HepG2 (cell line): ENCODE measurements at regions not wholly inside any gene's neighbourhood (a gene's known extent, or its start where the extent isn't known, plus 50 kb on each side); places are given as distances from the start of the nearest gene placed in this dataset.

Source experiments
- ATAC-seq: fragments of 200-7000 bp; cut with Tn5 transposase; 3 replicates; pipeline ENCODE4 v1.9.1; 2020; ENCODE audit warnings: mild to moderate bottlenecking, moderate library complexity
- BruUV-seq: library from RNA; stranded (reverse); fragments of 400-500 nt; replicated peaks from 2 replicates; lab custom pipeline; 2021; lab: Mats Ljungman, UMichigan
- CTCF ChIA-PET: fragments of 300-600 bp; formaldehyde crosslinking; extraction: SDS; loops from one replicate; lab custom pipeline; 2021; ENCODE audit warnings: low total read pairs, inconsistent platforms, low intra/inter-chr PET ratio; lab: Yijun Ruan, JAX
- POLR2A ChIA-PET: fragments of 350-600 bp; sonication (Branson Sonifier 250); formaldehyde crosslinking; loops from one replicate; lab custom pipeline; 2020; ENCODE audit warnings: antibody characterized with exemption, inconsistent platforms; lab: Yijun Ruan, JAX
- DNase-seq: peaks from one replicate; pipeline ENCODE4 v3.0.0-alpha.2; 2015; ENCODE audit warnings: low spot score
- FAIRE-seq: peaks from 3 replicates; lab custom pipeline; 2011; peaks lifted over from hg19 to GRCh38; lab: Jason Lieb, UNC
- H2AFZ ChIP-seq: one replicate; pipeline ENCODE4 v1.6.1; 2011; ENCODE audit warnings: low read length, inconsistent platforms
- H3K27ac ChIP-seq: fragments of 300-600 bp; 3 replicates; pipeline ENCODE4 v1.8.0; 2011; ENCODE audit warnings: mixed run types, mild to moderate bottlenecking, mixed read lengths, low read length, inconsistent platforms; ENCODE audit not compliant: insufficient read depth; ENCODE audit errors: extremely low read length
- H3K27me3 ChIP-seq, 2 experiments: fragments of 200-600 bp in 1 of 2; 2 replicates in 1 of 2; 3 replicates in 1 of 2; pipeline versions ENCODE4 v1.6.0 to v1.8.0; 2011; ENCODE audit warnings: low read length in 2 of 2, mild to moderate bottlenecking in 2 of 2, moderate library complexity in 2 of 2, inconsistent platforms in 1 of 2; ENCODE audit not compliant: insufficient read depth in 2 of 2, control insufficient read depth in 1 of 2
- H3K36me3 ChIP-seq, 2 experiments: fragments of 200-600 bp in 1 of 2; replicated peaks in 1 of 2; 2 replicates in 1 of 2; 3 replicates in 1 of 2; pipeline versions ENCODE4 v1.5.1 to v1.8.0; 2011; ENCODE audit warnings: low read length in 2 of 2, inconsistent platforms in 1 of 2; ENCODE audit not compliant: insufficient read depth in 2 of 2, control insufficient read depth in 1 of 2
- H3K4me1 ChIP-seq: 2 replicates; pipeline ENCODE4 v1.5.1; 2012; ENCODE audit warnings: low read length, inconsistent platforms; ENCODE audit not compliant: insufficient read depth
- H3K4me2 ChIP-seq: 2 replicates; pipeline ENCODE4 v1.6.0; 2011; ENCODE audit warnings: low read depth, low read length, inconsistent platforms
- H3K4me3 ChIP-seq, 3 experiments: fragments of 200-600 bp in 1 of 3; sonication (generic), shearing (Covaris generic) in 1 of 3; replicated peaks in 1 of 3; 2 replicates each; pipeline ENCODE4 v1.5.1; 2011 to 2016; ENCODE audit warnings: low read length in 3 of 3, inconsistent platforms in 2 of 3, low read depth in 2 of 3, mild to moderate bottlenecking in 2 of 3, control low read depth in 1 of 3, mixed read lengths in 1 of 3; ENCODE audit not compliant: insufficient read depth in 1 of 3
- H3K79me2 ChIP-seq: one replicate; pipeline ENCODE4 v1.6.1; 2011; ENCODE audit warnings: low read length, inconsistent platforms; ENCODE audit not compliant: insufficient read depth
- H3K9ac ChIP-seq: 2 replicates; pipeline ENCODE4 v1.6.0; 2011; ENCODE audit warnings: mild to moderate bottlenecking, low read depth, low read length, inconsistent platforms; ENCODE audit not compliant: insufficient read depth
- H3K9me3 ChIP-seq: 2 replicates; pipeline ENCODE4 v1.5.1; 2012; ENCODE audit warnings: mild to moderate bottlenecking, low read length
- H4K20me1 ChIP-seq: 2 replicates; pipeline ENCODE4 v1.6.0; 2011; ENCODE audit warnings: inconsistent platforms, mild to moderate bottlenecking, low read length, moderate library complexity; ENCODE audit not compliant: insufficient read depth
- HNRNPH1 ChIP-seq: fragments of 200-400 bp; formaldehyde crosslinking; optimal IDR thresholded peaks from 2 replicates; pipeline ENCODE3; 2017; ENCODE audit warnings: mild to moderate bottlenecking, low read depth, low read length
- STAG1 ChIP-seq: sonication (generic); formaldehyde crosslinking; IDR thresholded peaks from 2 replicates; pipeline ENCODE4 v1.4.0; 2020; ENCODE audit warnings: missing genetic modification reagents
- TSC22D2 ChIP-seq: sonication (generic); formaldehyde crosslinking; IDR thresholded peaks from 2 replicates; pipeline ENCODE4 v1.5.1; 2020; ENCODE audit warnings: missing genetic modification reagents, mild to moderate bottlenecking, borderline replicate concordance
- ZNF775 ChIP-seq: sonication (generic); formaldehyde crosslinking; IDR thresholded peaks from 2 replicates; pipeline ENCODE4 v1.4.0; 2020; ENCODE audit warnings: missing genetic modification reagents, mild to moderate bottlenecking, moderate library complexity, borderline replicate concordance
- ZSCAN20 ChIP-seq: sonication (generic); formaldehyde crosslinking; IDR thresholded peaks from 2 replicates; pipeline ENCODE4 v1.4.0; 2020; ENCODE audit warnings: missing genetic modification reagents, mild to moderate bottlenecking, borderline replicate concordance
- WGBS: methylation state at CpG from one replicate; pipeline ENCODE4 v1.1.6; 2017; ENCODE audit warnings: low lambda C conversion rate; 5-methylcytosine and 5-hydroxymethylcytosine counted together
- in situ Hi-C: cut with HindIII; loops from 2 replicates; pipeline ENCODE4 v1.10.0; 2017; ENCODE audit warnings: low pct_unique_long_range_greater_than_20kb; ENCODE audit not compliant: extremely low pct_ligation_motif_present
- intact Hi-C: fragments of 100-400 bp; cut with micrococcal nuclease; formaldehyde crosslinking; loops from one replicate; pipeline ENCODE4 v1.10.0; 2022; ENCODE audit not compliant: unreplicated experiment
- TF ChIP-seq, protein P1 (sequence below): sonication (generic); formaldehyde crosslinking; IDR thresholded peaks from 2 replicates; pipeline ENCODE4 v1.5.0; 2020; ENCODE audit warnings: mild to moderate bottlenecking, missing genetic modification reagents, moderate library complexity
- TF ChIP-seq, protein P2 (sequence below): sonication (generic); formaldehyde crosslinking; IDR thresholded peaks from 2 replicates; pipeline ENCODE4 v1.4.0; 2020; ENCODE audit warnings: missing genetic modification reagents

GRCh38 chr1:5751833-5752745 lies 240.1 kb downstream of the NPHP4 start:
- DNase-seq (no peak), FAIRE-seq (no peak), ATAC-seq (no peak)
- Histone ChIP-seq H4K20me1 (no peaks in the 10 kb centered on the region), H3K9me3 (no peaks in the 10 kb centered on the region), H3K4me2 (no peak overlapping the region), H3K27ac (no peak overlapping the region), H3K4me1 (no peaks in the 10 kb centered on the region), H2AFZ (no peak overlapping the region), H3K79me2 (no peaks in the 10 kb centered on the region), H3K4me3 (no peak overlapping the region), H3K36me3 (no peaks in the 10 kb centered on the region), H3K27me3 (peaks cover 6 to 91% of the 10 kb centered on the region in 2 experiments; a peak in 4 of 5 replicates), H3K9ac (no peak overlapping the region)
- ChIA-PET POLR2A (no interaction called here), CTCF (no interaction called here)
- no TSS peak for BruUV-seq
- intact Hi-C loops (no loop called here), in situ Hi-C loops (no loop called here)
- WGBS = 5% methylated on average over 11 of the region's 14 CpGs
- 0 out of 2 replicates have a peak, but pooled peaks have one; percentile 13 for TF ChIP-seq STAG1
- TF ChIP-seq, protein P1, sequence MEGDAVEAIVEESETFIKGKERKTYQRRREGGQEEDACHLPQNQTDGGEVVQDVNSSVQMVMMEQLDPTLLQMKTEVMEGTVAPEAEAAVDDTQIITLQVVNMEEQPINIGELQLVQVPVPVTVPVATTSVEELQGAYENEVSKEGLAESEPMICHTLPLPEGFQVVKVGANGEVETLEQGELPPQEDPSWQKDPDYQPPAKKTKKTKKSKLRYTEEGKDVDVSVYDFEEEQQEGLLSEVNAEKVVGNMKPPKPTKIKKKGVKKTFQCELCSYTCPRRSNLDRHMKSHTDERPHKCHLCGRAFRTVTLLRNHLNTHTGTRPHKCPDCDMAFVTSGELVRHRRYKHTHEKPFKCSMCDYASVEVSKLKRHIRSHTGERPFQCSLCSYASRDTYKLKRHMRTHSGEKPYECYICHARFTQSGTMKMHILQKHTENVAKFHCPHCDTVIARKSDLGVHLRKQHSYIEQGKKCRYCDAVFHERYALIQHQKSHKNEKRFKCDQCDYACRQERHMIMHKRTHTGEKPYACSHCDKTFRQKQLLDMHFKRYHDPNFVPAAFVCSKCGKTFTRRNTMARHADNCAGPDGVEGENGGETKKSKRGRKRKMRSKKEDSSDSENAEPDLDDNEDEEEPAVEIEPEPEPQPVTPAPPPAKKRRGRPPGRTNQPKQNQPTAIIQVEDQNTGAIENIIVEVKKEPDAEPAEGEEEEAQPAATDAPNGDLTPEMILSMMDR (CRISPR knock-in tag) = peak; percentile 25
- no peak for TF ChIP-seq HNRNPH1

GRCh38 chr1:5751163-5751540 lies 241.1 kb downstream of the NPHP4 start:
- CTCF ChIA-PET = no interaction called here
- ATAC-seq (no peak), FAIRE-seq (no peak), DNase-seq (no peak)
- Histone ChIP-seq H3K9me3 (no peaks in the 10 kb centered on the region), H3K4me2 (no peak overlapping the region), H2AFZ (no peak overlapping the region), H3K4me1 (peaks cover 4% of the 10 kb centered on the region; the same call in 1 of the 2 replicates), H3K79me2 (no peaks in the 10 kb centered on the region), H3K27ac (no peak overlapping the region), H3K27me3 (peaks cover 5 to 91% of the 10 kb centered on the region in 2 experiments; a peak in 4 of 5 replicates), H3K9ac (no peak overlapping the region), H3K36me3 (no peaks in the 10 kb centered on the region), H3K4me3 (no peak overlapping the region), H4K20me1 (peaks cover 5% of the 10 kb centered on the region; the same call in 1 of the 2 replicates)
- TF ChIP-seq ZNF775 (CRISPR knock-in tag) (no peak), ZSCAN20 (CRISPR knock-in tag) (no peak), TSC22D2 (CRISPR knock-in tag) (no peak)
- TF ChIP-seq, protein P2, sequence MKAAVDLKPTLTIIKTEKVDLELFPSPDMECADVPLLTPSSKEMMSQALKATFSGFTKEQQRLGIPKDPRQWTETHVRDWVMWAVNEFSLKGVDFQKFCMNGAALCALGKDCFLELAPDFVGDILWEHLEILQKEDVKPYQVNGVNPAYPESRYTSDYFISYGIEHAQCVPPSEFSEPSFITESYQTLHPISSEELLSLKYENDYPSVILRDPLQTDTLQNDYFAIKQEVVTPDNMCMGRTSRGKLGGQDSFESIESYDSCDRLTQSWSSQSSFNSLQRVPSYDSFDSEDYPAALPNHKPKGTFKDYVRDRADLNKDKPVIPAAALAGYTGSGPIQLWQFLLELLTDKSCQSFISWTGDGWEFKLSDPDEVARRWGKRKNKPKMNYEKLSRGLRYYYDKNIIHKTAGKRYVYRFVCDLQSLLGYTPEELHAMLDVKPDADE (CRISPR knock-in tag) = no peak
- in situ Hi-C loops = no loop called here
- POLR2A ChIA-PET = no interaction called here
- intact Hi-C loops = no loop called here
- BruUV-seq = no TSS peak
- 40% methylated on average over 10 of the region's 11 CpGs for WGBS
